ENCODE measurements at regions not wholly inside any gene's neighbourhood (a gene's known extent, or its start where the extent isn't known, plus 50 kb on each side); places are given as distances from the start of the nearest gene placed in this dataset. TPM values are rescaled to one million over a fixed set of nuclear protein-coding genes. Genes with fewer than 3 reads are reported as not detected.

Small RNAs in the stretch of these regions (microRNA-seq; reads per million reads assigned to microRNA genes)
- gene MIR6076 (ENCODE audit: borderline microRNAs expressed in 2 of 2, borderline number of aligned reads in 2 of 2, borderline replicate concordance in 1 of 2), result 0 reads per million in 2 experiments

Small RNAs in the stretch of these regions (small RNA-seq; reads per million reads assigned to genes)
- gene MIR6076 (ENCODE audit: insufficient read depth), result not detected

All from H1 (cell line).